GM21619 (cell line): ENCODE measurements at regions not wholly inside any gene's neighbourhood (a gene's known extent, or its start where the extent isn't known, plus 50 kb on each side); places are given as distances from the start of the nearest gene placed in this dataset.

Experiments used
- ATAC-seq: cut with Tn5 transposase; IDR thresholded peaks from one replicate; pipeline ENCODE4 v1.9.1; 2021; ENCODE audit not compliant: unreplicated experiment

DNA sequence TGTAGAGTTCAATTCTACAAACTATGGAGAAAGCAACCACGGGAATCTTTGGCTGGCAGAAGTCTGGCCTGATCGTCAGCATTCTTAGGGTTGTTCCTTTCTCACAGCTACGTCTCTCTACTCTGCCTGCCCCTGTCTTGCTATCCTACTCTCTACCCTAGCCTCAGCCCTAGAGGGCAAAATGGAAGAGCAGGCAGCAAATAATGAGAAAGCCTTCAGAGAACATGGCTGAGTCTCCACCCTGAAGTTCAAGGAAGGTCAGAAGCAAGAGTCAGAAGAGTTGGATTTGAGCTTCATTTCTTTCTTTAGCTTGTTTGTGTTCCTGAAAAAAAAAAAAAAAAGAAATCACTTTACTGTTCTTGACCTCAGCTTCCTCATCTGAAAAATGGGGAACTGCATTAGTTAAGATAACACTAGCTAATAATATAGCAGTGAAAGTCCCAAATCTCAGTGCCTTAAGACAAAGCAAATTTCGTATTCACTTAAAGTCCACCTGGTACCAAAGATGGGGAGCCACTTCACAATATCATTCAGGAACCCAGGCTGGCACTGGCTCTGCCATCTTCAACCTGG is 50.2 kb upstream of the CCND2 start:
- no peak for ATAC-seq

DNA sequence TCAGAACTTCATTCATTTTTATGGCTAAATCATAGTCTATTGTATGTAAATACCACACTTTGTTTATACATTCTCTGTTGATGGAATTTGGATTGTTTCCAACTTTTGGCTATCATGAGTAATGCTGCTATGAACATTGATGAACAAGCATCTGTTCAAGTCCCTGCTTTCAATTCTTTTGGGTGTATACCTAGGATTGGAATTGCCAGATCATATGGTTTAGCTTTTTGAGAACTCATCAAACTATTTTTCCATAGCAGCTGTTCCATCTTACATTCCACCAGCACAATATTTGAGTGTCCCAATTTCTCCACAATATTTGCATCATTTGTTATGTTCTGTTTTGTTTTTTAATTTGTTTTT is 52.3 kb upstream of the CCND2 start:
- no peak for ATAC-seq

DNA sequence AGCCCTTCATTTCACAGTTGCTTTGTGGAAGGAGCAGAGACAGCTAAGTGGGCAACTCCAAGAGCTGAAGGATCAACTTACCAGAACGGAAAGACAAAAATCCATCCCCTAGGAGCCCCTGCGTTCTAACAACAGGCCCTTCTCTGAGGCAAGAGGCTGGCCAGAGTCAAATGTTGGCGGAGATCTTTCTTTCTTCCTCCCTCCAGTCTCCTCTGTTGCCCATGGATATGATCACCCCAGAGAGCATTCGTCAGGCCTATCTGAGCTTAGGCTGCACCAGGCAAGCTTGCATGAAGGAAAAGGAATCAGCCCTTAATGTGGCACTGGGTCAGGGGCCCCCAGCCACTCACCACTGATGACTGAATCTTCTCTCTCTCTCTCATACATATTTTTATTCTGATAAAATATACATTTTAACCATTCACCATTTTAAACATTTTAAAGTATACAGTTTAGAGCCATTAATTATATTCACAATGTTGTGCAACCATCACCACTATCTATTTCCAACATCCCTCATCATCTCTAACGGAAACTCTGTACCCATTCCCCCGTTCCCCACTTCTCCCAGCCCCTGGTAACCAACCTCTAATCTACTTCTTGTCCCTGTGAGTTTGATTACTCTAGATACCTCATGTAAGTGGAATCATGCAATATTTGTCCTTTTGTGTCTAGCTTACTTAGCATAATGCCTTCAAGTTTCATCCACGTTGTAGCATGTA is 52.9 kb upstream of the CCND2 start:
- no peak for ATAC-seq

DNA sequence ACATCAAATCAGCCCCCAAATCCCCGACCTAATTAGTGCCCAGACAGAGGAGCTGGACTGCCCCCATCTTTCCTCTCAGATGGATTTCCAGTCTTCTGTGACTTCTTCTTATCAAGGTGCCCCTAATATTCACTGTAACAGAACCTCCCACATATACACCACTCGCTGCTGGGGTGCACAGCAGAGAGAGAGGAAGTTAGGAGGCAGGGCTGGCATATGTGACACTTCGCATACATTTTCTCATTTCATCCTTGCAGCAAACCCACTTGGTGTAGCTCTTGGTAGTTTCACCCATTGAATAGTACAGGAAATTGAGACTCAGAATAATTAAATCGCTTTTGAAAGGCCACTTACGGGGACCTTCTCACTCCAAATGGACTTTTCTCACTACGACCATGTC is 56.5 kb upstream of the CCND2 start:
- no peak for ATAC-seq

DNA sequence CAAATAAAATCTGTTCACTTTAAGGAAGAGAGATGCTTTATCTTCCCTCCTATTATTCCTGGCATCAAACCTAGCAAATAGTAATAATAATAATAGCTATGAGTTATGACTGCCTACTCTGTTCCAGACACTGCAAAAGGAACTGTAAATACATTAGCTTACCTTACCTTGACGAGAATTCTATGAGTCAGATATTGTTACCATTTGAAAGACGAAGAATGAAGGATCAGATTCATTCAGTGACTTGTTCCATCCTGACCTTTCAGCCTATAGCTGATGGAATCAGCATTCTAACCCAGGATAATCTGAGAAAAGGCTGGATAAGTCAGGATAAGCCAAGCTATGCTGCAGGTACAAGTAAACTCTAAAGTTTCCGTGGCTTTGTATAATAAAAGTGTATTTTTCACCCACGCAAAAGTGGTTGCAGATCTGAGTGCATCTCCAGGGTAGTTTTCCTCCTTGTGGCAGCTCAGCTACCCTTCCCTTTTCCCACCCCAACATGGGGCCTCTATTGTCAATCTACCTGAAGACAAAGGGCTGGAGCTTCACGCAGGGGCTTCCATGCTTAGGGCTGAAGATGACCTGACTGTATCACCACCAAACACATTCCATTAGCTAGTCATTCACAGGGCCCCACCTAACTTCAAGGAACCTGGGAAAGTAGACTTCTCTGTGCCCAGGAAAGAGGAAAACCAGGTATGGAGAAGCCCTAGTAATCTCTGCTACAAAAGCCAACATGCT is 57.2 kb upstream of the CCND2 start:
- no peak for ATAC-seq

DNA sequence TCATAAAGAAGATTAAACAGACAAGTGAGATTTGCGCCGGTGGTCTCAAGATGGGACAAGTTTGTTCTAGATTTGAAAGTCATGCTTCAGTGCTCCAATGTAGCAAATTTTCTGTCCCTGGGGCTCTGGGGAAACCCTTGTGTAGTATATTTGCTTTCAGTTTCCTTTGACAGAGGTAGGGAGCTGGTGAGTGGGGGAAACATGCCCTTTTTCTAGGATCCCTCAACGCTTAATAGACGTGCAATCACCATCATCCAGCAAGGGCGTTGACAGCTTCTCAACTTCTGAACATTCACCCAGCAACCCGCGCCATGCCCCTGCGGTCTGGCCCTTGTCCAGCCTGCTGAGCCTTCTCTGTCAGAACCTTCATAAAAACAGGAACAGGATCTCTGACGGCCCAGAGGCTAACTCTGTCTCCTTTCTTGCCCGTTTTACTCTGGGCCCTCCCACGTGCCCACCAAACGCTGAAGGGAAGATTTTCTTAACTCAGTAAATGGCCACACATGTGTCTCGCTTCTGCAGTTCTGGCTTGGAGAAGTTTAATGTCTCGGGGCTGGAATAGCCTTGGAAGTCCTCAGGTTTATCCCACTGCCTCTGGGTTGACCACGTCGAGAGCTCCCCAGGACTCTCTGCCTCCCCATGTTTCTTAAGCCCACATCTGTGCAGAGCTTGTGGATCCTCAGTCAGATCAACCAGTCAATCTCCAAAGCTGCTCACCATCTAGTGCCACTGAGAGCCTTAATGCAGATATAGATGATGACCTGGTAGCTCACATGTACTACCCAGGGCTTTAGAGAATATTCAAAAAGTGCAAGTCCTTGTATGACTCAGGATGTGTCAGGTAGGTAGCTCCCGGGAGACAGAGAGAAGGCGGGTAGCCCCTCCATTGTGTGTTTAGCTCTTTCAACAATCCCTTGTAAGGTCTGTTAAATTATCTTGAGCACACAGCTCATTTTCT is 58.1 kb upstream of the CCND2 start:
- peak; percentile 69 for ATAC-seq

DNA sequence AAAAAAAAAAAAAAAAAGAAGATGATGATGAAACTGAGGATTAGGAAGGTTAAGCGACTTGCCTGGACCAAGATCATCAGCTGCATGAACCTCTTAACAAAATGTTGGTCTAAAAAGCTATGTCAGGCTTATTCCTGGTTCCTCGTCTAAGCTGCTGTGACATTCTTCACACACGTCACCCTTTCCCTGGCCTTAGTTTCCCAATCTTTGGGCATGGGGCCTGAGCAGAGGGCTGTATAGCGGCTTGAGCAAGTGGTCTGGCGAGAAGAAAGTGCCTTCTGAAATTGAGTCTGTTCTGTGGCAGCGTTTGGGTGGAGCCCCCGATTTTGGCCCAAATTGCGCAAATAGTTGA is 58.7 kb upstream of the CCND2 start:
- peak; percentile 2 for ATAC-seq

DNA sequence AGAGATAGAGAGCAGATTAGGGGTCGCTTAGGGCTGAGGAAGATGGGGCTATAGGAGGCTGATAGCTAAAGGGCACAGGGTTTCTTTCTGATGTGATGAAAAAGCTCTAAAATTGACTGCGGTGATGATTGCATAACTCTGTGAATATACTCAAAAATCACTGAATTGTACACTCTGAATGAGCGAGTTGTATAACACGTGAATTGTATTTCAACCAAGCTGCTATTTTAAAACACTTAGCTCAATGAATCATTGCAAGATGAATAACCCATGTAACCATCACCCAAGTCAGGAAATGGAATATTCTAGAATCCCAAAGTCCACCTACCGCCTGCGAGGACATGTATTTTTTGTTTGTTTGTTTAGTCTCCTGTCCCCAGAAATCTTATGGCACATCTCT is 60.1 kb upstream of the CCND2 start:
- ATAC-seq, result no peak

DNA sequence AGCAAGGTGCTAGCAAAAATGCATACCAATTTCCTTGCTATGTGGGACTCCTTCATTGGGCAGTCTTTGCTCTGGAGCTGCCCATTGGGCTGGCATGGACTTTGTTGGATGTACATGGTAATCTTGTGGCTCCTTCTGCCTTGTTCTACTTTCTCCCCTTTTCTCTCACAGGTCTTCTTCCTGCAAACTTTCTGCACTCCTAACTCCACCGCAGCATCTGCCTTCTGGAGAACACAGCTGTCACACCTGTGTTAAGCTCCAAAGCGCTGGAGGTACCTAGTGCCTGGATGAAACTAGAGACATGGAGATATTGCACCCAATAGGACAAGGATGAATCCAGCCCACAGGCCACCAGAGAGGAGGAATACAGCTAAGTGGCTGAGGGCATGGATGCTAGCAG is 60.7 kb upstream of the CCND2 start:
- no peak for ATAC-seq

DNA sequence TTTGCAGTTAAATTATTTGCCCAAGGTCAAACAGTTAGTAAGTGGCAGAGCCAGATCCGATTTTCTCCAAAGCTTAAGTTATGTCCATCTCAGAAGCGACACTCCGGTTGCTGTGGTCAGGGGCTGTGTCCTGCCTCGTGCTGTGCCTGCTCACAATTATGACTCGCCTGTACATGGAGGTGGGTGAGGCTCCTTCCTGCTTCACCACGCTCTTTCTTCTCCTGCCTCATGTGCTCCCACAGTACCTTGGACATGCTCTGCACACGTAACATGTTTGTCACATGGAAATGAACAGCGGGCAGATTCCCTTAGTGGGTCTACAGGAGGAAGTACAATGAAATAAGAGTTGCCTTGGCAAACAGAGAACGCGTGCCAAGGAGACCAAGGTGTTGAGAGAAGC is 62.2 kb upstream of the CCND2 start:
- no peak for ATAC-seq

DNA sequence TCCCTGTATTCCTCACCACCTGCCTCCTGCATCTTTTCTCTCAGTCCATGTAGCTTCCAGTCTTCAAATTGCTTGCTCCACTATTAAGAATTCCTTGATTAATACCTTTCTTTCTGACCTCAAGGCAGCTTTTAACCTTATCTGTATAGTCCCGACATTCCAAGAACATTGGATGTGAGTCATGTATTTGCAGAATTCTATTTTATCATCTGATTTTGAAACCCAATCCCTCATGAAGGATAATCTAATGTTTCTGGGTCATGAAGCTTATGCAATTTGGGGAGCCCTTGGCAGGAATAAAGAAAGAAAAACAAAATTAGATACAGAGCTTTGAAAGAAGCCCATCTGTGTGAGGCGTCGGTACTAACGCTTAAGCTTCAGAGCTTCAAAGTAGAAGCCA is 63.4 kb upstream of the CCND2 start:
- ATAC-seq, result no peak

DNA sequence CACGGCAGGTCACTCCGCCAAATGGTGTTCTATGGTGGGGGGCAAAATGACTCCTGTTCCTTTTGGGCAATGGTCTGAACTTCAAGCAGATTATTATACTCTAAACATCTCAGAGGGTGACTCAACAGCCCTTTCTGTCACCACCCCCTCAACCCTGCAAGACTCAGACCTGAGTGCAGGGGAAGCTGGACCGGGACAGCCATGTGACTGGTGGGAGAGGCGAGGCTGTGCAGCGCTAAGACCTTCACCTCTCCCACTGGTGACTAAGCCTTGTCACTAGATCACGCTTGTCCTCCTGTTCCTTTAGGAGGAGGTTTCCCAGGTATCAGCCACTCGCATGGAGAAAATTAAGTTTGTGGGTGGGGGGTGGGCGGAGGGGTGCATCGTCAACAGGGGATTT is 67.1 kb upstream of the CCND2 start:
- no peak for ATAC-seq

DNA sequence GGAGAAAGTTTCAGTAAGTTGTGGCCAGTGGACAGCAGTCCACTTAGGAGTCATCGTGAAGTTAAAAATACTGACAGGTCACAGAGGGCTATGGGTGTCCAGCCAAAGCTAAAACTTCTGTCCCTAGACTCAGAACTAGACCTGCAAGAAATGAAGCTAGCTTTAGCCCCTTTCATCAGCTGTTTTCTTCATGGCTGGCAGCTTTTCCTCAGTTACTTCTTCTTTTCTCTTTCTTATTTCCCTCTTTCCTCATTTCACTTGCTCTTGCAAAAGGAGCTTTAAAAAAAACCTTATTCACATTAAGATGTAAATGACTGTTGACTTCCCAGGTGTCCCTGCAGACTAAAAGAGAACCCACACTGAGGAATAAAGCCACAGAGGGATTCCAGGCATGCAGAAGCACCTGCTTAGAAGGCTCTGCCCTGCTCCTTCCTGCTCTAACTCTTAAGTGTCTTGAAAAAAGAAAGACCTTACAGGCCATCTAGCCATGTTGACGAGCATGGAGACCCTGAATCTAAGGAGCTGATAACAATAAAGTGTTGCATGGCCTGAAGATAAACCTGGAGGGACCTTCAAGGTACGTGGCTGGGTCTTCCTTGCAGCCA is 69.7 kb upstream of the CCND2 start:
- ATAC-seq, result no peak

DNA sequence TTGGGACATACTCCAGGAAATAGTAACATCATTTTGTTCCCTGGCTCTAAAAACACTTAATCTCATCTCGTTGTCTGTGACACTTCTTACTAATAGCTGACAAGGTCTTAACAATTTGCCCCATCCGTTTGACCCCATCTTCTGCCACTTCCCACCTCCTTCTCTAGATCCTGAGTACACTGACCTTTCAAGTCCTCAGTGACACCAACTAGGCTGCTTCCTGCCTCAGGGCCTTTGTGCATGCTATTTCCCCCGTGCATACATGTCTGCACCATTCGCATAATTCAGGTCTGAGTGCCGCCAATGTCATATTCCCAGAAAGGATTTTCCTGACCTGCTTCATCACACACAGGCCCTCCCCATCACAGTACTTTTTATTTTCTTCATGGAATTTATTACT is 70.6 kb upstream of the CCND2 start:
- no peak for ATAC-seq

DNA sequence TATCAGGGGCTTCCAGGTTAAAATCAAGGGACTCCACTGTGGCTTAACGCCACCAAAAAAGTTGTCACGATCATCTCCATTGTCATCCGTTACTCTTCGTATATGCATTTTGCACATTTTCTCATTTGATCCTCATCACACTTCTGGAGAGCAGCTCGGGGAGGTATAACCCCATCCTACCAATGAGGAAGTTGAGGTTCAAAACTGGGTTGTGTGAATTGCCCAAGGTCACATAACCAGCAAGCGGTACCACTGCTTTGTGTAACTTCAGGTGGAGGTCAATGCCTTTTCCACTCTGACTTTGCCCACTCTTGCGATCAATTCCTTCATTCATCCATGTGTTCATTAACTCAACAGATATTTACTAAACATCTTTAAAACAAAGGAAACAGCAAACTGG is 71.1 kb upstream of the CCND2 start:
- no peak for ATAC-seq

DNA sequence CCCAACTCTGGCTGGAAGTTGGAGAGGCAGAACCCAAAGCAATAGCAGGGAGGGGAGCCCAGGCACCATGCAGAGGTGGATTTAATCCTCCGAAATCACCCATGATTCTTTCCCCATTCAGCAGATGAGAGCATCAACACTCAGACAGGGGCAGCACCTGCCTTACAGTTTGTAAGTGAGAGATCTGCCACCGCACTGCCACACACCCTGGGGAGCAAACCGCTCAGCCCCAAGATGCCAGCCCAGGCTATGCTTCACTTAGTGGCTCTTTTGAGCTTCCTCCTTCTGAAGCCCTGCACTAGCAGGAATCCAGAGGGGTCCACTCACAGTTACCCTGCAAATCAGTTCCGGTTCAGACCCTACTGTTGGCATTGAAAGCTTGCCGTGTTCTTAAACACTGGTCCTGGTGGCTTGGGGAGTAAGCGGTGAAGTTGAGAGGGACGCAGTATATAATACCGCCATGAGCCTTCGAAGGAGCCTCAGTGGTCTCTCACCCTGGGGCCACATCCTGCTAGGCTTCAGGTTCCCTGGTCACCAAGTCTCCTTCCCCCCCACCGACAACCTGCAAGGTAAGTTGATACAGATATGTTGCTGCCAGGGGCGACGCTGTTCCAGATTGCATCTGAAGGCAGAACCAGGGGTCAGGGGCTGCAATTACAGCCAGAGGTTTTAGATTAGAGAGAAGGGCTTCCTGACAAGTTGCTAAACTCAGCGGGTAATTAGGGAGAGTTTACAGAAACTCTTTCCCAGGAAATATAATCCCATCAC is 72.0 kb upstream of the CCND2 start:
- ATAC-seq, result no peak

DNA sequence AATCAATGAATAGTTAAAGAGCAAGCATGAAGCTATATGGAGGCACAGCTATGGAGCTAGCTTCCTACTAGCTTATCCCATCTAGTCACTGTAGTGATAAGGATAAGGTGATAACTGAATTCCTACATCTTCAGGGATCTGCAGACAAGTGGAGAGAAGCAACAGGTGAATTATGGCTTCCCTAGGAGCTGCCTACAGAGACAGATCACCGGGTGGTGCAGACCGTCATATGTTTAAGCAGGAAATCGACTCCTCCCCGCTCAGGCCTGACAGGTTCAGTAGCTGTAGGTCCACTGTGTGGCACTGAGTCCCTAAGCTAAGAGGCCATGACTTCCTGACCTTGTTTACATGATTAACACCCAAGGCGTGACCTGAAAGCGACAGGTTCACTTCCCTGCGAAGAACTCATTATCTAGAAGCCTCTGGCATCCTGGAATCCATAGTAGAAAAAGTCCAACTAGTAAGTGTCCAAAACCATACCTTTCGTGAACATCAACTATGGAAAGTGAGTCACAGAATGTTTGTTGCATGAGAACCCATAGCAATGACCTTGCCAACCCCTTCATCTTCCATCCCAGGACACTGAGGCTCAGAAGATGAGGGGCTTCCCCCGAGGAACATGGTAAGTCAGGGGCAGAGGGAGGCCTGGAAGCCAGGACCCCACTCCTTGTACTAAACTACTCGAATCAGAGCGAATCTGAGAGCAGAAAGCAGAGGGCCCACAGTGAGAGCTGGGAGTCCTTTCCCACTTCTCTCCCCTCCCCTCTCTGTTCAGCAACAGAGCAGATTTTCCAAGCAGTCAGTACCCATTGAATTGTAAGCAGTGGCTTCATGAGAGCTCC is 75.4 kb upstream of the CCND2 start:
- ATAC-seq, result no peak

DNA sequence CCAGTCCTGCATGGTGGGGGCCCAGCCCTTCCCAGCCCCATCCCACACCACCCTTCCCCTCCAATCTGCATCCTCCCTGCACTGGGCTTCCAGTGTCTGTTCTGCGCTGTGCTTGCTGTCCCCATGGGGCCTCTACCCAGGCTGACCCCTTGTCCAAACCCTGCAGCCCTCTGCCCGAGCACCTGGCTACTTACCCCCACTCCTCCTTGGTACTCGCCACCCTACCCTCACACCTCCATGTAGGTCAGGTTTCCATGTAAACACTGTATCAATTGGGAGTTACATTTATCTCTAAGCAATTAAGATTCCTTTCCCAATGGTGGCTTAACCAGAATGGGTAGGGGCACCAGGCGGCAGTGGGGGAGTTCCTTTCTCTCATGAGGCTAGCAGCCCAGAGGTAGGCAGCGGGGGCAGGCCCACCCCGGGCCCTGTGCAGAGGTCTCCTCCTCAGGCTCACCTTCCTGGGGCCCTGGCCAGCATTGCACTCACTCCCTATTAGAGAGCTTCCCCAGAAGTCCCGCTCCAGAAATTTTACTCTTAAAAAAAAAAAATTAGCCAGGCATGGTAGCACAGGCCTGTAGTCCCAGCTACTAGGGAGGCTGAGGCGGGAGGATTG is 76.6 kb upstream of the CCND2 start:
- ATAC-seq, result no peak

DNA sequence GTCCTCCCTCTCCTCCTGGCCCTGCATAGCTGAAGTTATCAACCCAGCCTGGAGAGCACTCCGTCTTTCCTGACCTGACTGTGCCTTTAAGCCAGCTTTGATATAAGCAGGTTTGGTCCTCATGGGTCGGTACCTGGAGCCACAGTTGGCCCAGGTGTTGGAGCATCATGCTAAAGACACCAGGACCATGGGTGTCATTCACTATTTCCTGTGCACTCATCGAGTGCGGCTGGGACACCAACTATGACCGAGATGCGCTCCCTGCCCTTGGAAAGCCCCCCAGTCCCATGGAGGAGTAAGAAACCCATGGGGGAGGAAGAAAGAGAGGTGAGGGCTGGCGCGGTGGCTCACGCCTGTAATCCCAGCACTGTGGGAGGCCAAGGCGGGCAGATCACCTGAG is 78.9 kb upstream of the CCND2 start:
- no peak for ATAC-seq
